ENCODE measurements at regions not wholly inside any gene's neighbourhood (a gene's known extent, or its start where the extent isn't known, plus 50 kb on each side); places are given as distances from the start of the nearest gene placed in this dataset.

GRCh38 chr5:109929911-109930310 is 240.2 kb downstream of the MAN2A1 start:
- CTCF ChIA-PET, result no interaction called here
- Histone ChIP-seq H3K36me3 (ENCODE audit: control insufficient read depth in 2 of 2, insufficient read depth in 2 of 2, low read length in 1 of 2) (no peaks in the 10 kb centered on the region), H3K9me3 (replicated peaks; ENCODE audit: control insufficient read depth, insufficient read depth, low read length) (no peaks in the 10 kb centered on the region; the same call in 2 of the 3 replicates), H4K20me1 (ENCODE audit: control insufficient read depth, insufficient read depth) (no peaks in the 10 kb centered on the region), H3K4me3 (no peak overlapping the region), H2AFZ (ENCODE audit: control insufficient read depth, low read depth, low read length) (no peak overlapping the region), H3K9ac (ENCODE audit: control insufficient read depth, insufficient read depth, low read length) (no peak overlapping the region), H3K27me3 (replicated peaks in 1 of 2; ENCODE audit: control insufficient read depth in 2 of 2, insufficient read depth in 2 of 2, low read length in 1 of 2) (no peaks in the 10 kb centered on the region), H3K79me2 (ENCODE audit: control insufficient read depth, insufficient read depth, low read length) (no peaks in the 10 kb centered on the region), H3K27ac (ENCODE audit: control insufficient read depth, insufficient read depth) (no peak overlapping the region), H3K4me2 (ENCODE audit: control insufficient read depth, insufficient read depth) (no peak overlapping the region), H3K4me1 (ENCODE audit: control insufficient read depth, insufficient read depth, low read length) (no peaks in the 10 kb centered on the region)
- SMC1A ChIA-PET (ENCODE audit: uncharacterized antibody, unreplicated experiment), result no interaction called here
- ATAC-seq, result no peak
- no peak for FAIRE-seq
- 27% methylated on average over 1 of the region's 1 CpG for WGBS (ENCODE audit: insufficient coverage, insufficient replicate concordance, low lambda C conversion rate, missing lambda C conversion rate)
- BruUV-seq (replicated peaks), result no TSS peak
- intact Hi-C loops (cut with micrococcal nuclease; ENCODE audit: unreplicated experiment), result no loop called here
- in situ Hi-C loops (cut with MboI), result no loop called here
- TF ChIP-seq KAT2A (conservative IDR thresholded peaks at IDR 0.05; ENCODE audit: control insufficient read depth, low read depth, low read length), result no peak
- TF ChIP-seq TCF7 (IDR thresholded peaks at IDR 0.05; ENCODE audit: borderline replicate concordance), result no peak
- no peak for TF ChIP-seq CREM (IDR thresholded peaks at IDR 0.05; ENCODE audit: low read depth)
- TF ChIP-seq E2F8 (IDR thresholded peaks at IDR 0.05; ENCODE audit: low read depth, partially characterized antibody), result no peak
- no peak for TF ChIP-seq CTCF (IDR thresholded peaks at IDR 0.05 in 2 of 3, conservative IDR thresholded peaks at IDR 0.05 in 1 of 3; ENCODE audit: control insufficient read depth in 2 of 3, extremely low read depth in 1 of 3, insufficient read depth in 1 of 3, low read depth in 3 of 3, low read length in 3 of 3)
- TF ChIP-seq POLR2AphosphoS5 (IDR thresholded peaks at IDR 0.05; ENCODE audit: low read length), result no peak
- TF ChIP-seq ZNF592 (IDR thresholded peaks at IDR 0.05), result no peak
- TF ChIP-seq PBX3 (IDR thresholded peaks at IDR 0.05; ENCODE audit: insufficient replicate concordance, low read depth, low read length), result no peak
- TF ChIP-seq ASH2L (IDR thresholded peaks at IDR 0.05; ENCODE audit: borderline replicate concordance, low read depth), result no peak
- TF ChIP-seq NFIC (IDR thresholded peaks at IDR 0.05; ENCODE audit: low read depth, low read length), result no peak
- no peak for TF ChIP-seq PKNOX1 (IDR thresholded peaks at IDR 0.05)
- TF ChIP-seq STAT3 (IDR thresholded peaks at IDR 0.05; ENCODE audit: low read depth, low read length), result no peak
- DNase-seq (ENCODE audit: low read depth, low spot score), result no peak
- RAD21 ChIA-PET (ENCODE audit: unreplicated experiment), result interaction anchor here (1.0 kb wide), 1 partner anchor 238 kb away, joined by 3 read pairs; no protein-coding TSS in a partner anchor
- POLR2A ChIA-PET, result no interaction called here

All from GM12878 (cell line).